HepG2 (cell line): ENCODE measurements at regions not wholly inside any gene's neighbourhood (a gene's known extent, or its start where the extent isn't known, plus 50 kb on each side); places are given as distances from the start of the nearest gene placed in this dataset.

Experiments
- ATAC-seq: fragments of 200-7000 bp; cut with Tn5 transposase; 3 replicates; pipeline ENCODE4 v1.9.1; 2020; ENCODE audit warnings: mild to moderate bottlenecking, moderate library complexity
- BruUV-seq: library from RNA; stranded (reverse); fragments of 400-500 nt; replicated peaks from 2 replicates; lab custom pipeline; 2021; lab: Mats Ljungman, UMichigan
- CTCF ChIA-PET: fragments of 300-600 bp; formaldehyde crosslinking; extraction: SDS; loops from one replicate; lab custom pipeline; 2021; ENCODE audit warnings: low total read pairs, inconsistent platforms, low intra/inter-chr PET ratio; lab: Yijun Ruan, JAX
- POLR2A ChIA-PET: fragments of 350-600 bp; sonication (Branson Sonifier 250); formaldehyde crosslinking; loops from one replicate; lab custom pipeline; 2020; ENCODE audit warnings: antibody characterized with exemption, inconsistent platforms; lab: Yijun Ruan, JAX
- DNase-seq: peaks from one replicate; pipeline ENCODE4 v3.0.0-alpha.2; 2015; ENCODE audit warnings: low spot score
- FAIRE-seq: peaks from 3 replicates; lab custom pipeline; 2011; peaks lifted over from hg19 to GRCh38; lab: Jason Lieb, UNC
- H2AFZ ChIP-seq: one replicate; pipeline ENCODE4 v1.6.1; 2011; ENCODE audit warnings: low read length, inconsistent platforms
- H3K27ac ChIP-seq: fragments of 300-600 bp; 3 replicates; pipeline ENCODE4 v1.8.0; 2011; ENCODE audit warnings: mixed run types, mild to moderate bottlenecking, mixed read lengths, low read length, inconsistent platforms; ENCODE audit not compliant: insufficient read depth; ENCODE audit errors: extremely low read length
- H3K27me3 ChIP-seq, 2 experiments: fragments of 200-600 bp in 1 of 2; 2 replicates in 1 of 2; 3 replicates in 1 of 2; pipeline versions ENCODE4 v1.6.0 to v1.8.0; 2011; ENCODE audit warnings: low read length in 2 of 2, mild to moderate bottlenecking in 2 of 2, moderate library complexity in 2 of 2, inconsistent platforms in 1 of 2; ENCODE audit not compliant: insufficient read depth in 2 of 2, control insufficient read depth in 1 of 2
- H3K36me3 ChIP-seq, 2 experiments: fragments of 200-600 bp in 1 of 2; replicated peaks in 1 of 2; 2 replicates in 1 of 2; 3 replicates in 1 of 2; pipeline versions ENCODE4 v1.5.1 to v1.8.0; 2011; ENCODE audit warnings: low read length in 2 of 2, inconsistent platforms in 1 of 2; ENCODE audit not compliant: insufficient read depth in 2 of 2, control insufficient read depth in 1 of 2
- H3K4me1 ChIP-seq: 2 replicates; pipeline ENCODE4 v1.5.1; 2012; ENCODE audit warnings: low read length, inconsistent platforms; ENCODE audit not compliant: insufficient read depth
- H3K4me2 ChIP-seq: 2 replicates; pipeline ENCODE4 v1.6.0; 2011; ENCODE audit warnings: low read depth, low read length, inconsistent platforms
- H3K4me3 ChIP-seq, 3 experiments: fragments of 200-600 bp in 1 of 3; sonication (generic), shearing (Covaris generic) in 1 of 3; replicated peaks in 1 of 3; 2 replicates each; pipeline ENCODE4 v1.5.1; 2011 to 2016; ENCODE audit warnings: low read length in 3 of 3, inconsistent platforms in 2 of 3, low read depth in 2 of 3, mild to moderate bottlenecking in 2 of 3, control low read depth in 1 of 3, mixed read lengths in 1 of 3; ENCODE audit not compliant: insufficient read depth in 1 of 3
- H3K79me2 ChIP-seq: one replicate; pipeline ENCODE4 v1.6.1; 2011; ENCODE audit warnings: low read length, inconsistent platforms; ENCODE audit not compliant: insufficient read depth
- H3K9ac ChIP-seq: 2 replicates; pipeline ENCODE4 v1.6.0; 2011; ENCODE audit warnings: mild to moderate bottlenecking, low read depth, low read length, inconsistent platforms; ENCODE audit not compliant: insufficient read depth
- H3K9me3 ChIP-seq: 2 replicates; pipeline ENCODE4 v1.5.1; 2012; ENCODE audit warnings: mild to moderate bottlenecking, low read length
- H4K20me1 ChIP-seq: 2 replicates; pipeline ENCODE4 v1.6.0; 2011; ENCODE audit warnings: inconsistent platforms, mild to moderate bottlenecking, low read length, moderate library complexity; ENCODE audit not compliant: insufficient read depth
- CBFB ChIP-seq: sonication (generic); formaldehyde crosslinking; IDR thresholded peaks from 2 replicates; pipeline ENCODE4 v1.4.0; 2020; ENCODE audit warnings: missing genetic modification reagents
- KLF16 ChIP-seq, 2 experiments: sonication (generic) in 1 of 2; formaldehyde crosslinking in 1 of 2; IDR thresholded peaks; 2 replicates each; pipeline versions ENCODE4 v1.6.1 to v1.8.0; 2016 to 2023; ENCODE audit warnings: missing genetic modification reagents in 2 of 2, missing compliant biosample characterization in 1 of 2
- MTF1 ChIP-seq: sonication (generic); formaldehyde crosslinking; IDR thresholded peaks from 2 replicates; pipeline ENCODE4 v1.5.0; 2020; ENCODE audit warnings: missing genetic modification reagents
- NR2C2 ChIP-seq: sonication (generic); formaldehyde crosslinking; IDR thresholded peaks from 2 replicates; pipeline ENCODE4 v1.4.0; 2020; ENCODE audit warnings: missing genetic modification reagents, mild to moderate bottlenecking, moderate library complexity, borderline replicate concordance
- TGIF2 ChIP-seq: IDR thresholded peaks from 2 replicates; pipeline ENCODE4 v1.6.1; 2016; ENCODE audit warnings: control low read depth, missing compliant biosample characterization
- ZNF614 ChIP-seq: IDR thresholded peaks from 2 replicates; pipeline ENCODE4 v1.6.1; 2018; ENCODE audit warnings: missing biosample characterization, missing genetic modification reagents, inconsistent platforms, borderline replicate concordance
- ZNF773 ChIP-seq: sonication (generic); formaldehyde crosslinking; IDR thresholded peaks from 2 replicates; pipeline ENCODE4 v1.4.0; 2020; ENCODE audit warnings: missing genetic modification reagents, borderline replicate concordance
- in situ Hi-C: cut with HindIII; loops from 2 replicates; pipeline ENCODE4 v1.10.0; 2017; ENCODE audit warnings: low pct_unique_long_range_greater_than_20kb; ENCODE audit not compliant: extremely low pct_ligation_motif_present
- intact Hi-C: fragments of 100-400 bp; cut with micrococcal nuclease; formaldehyde crosslinking; loops from one replicate; pipeline ENCODE4 v1.10.0; 2022; ENCODE audit not compliant: unreplicated experiment
- TF ChIP-seq, protein P1 (sequence below): sonication (generic); formaldehyde crosslinking; IDR thresholded peaks from 2 replicates; pipeline ENCODE4 v1.5.1; 2020; ENCODE audit warnings: mild to moderate bottlenecking, moderate library complexity, missing genetic modification reagents
- TF ChIP-seq, protein P2 (sequence below): sonication (generic); formaldehyde crosslinking; IDR thresholded peaks from 2 replicates; pipeline ENCODE4 v1.5.1; 2020; ENCODE audit warnings: missing genetic modification reagents, mild to moderate bottlenecking, borderline replicate concordance
- TF ChIP-seq, protein P3 (sequence below): IDR thresholded peaks from 2 replicates; pipeline ENCODE4 v1.6.1; 2016
- TF ChIP-seq, protein P4 (sequence below): sonication (generic); formaldehyde crosslinking; IDR thresholded peaks from 2 replicates; pipeline ENCODE4; 2020; ENCODE audit warnings: missing genetic modification reagents, mild to moderate bottlenecking, borderline replicate concordance
- TF ChIP-seq, protein P5 (sequence below): sonication (generic); formaldehyde crosslinking; IDR thresholded peaks from 2 replicates; pipeline ENCODE4 v1.5.1; 2020; ENCODE audit warnings: mild to moderate bottlenecking, missing genetic modification reagents, moderate library complexity
- TF ChIP-seq, protein P6 (sequence below): sonication (generic); formaldehyde crosslinking; IDR thresholded peaks from 2 replicates; pipeline ENCODE4 v1.5.1; 2020; ENCODE audit warnings: missing genetic modification reagents, mild to moderate bottlenecking, borderline replicate concordance

DNA sequence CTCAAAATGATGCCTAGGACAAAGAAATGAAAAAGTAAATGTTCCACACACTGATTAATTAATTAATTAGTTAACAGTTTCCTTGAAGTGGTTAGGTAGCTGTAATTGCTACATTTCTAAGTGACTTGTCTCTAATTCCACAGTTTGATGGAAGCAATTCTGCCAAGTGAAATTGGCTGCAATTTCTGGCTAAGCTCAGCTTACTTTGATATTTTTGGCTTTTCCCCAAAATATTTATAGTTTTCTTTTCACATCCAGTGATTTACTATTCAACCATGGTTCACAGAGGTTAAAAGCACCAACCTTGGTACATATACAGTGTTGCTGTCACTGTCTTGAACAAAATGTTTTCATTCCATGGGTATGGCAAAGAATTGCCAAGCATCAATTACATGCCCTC, 459.5 kb upstream of the CDH20 start:
- no peak overlapping the region for H3K4me2 ChIP-seq
- BruUV-seq = no TSS peak
- H2AFZ ChIP-seq = no peak overlapping the region
- FAIRE-seq (no peak), ATAC-seq (no peak), DNase-seq (no peak)
- H3K4me1 ChIP-seq = no peaks in the 10 kb centered on the region
- H3K4me3 ChIP-seq = no peak overlapping the region
- in situ Hi-C loops (no loop called here), intact Hi-C loops (no loop called here)
- no peak overlapping the region for H3K27ac ChIP-seq
- H3K27me3 ChIP-seq = no peaks in the 10 kb centered on the region
- ChIA-PET POLR2A (no interaction called here), CTCF (no interaction called here)
- H3K9ac ChIP-seq = no peak overlapping the region
- no peaks in the 10 kb centered on the region for H3K9me3 ChIP-seq
- no peaks in the 10 kb centered on the region for H3K79me2 ChIP-seq
- no peaks in the 10 kb centered on the region for H3K36me3 ChIP-seq
- no peaks in the 10 kb centered on the region for H4K20me1 ChIP-seq
- TF ChIP-seq, protein P1, sequence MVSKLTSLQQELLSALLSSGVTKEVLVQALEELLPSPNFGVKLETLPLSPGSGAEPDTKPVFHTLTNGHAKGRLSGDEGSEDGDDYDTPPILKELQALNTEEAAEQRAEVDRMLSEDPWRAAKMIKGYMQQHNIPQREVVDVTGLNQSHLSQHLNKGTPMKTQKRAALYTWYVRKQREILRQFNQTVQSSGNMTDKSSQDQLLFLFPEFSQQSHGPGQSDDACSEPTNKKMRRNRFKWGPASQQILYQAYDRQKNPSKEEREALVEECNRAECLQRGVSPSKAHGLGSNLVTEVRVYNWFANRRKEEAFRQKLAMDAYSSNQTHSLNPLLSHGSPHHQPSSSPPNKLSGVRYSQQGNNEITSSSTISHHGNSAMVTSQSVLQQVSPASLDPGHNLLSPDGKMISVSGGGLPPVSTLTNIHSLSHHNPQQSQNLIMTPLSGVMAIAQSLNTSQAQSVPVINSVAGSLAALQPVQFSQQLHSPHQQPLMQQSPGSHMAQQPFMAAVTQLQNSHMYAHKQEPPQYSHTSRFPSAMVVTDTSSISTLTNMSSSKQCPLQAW = no peak
- TF ChIP-seq, protein P2, sequence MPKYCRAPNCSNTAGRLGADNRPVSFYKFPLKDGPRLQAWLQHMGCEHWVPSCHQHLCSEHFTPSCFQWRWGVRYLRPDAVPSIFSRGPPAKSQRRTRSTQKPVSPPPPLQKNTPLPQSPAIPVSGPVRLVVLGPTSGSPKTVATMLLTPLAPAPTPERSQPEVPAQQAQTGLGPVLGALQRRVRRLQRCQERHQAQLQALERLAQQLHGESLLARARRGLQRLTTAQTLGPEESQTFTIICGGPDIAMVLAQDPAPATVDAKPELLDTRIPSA (CRISPR knock-in tag) = no peak
- TF ChIP-seq NR2C2 = no peak
- TF ChIP-seq, protein P3, sequence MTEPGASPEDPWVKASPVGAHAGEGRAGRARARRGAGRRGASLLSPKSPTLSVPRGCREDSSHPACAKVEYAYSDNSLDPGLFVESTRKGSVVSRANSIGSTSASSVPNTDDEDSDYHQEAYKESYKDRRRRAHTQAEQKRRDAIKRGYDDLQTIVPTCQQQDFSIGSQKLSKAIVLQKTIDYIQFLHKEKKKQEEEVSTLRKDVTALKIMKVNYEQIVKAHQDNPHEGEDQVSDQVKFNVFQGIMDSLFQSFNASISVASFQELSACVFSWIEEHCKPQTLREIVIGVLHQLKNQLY (CRISPR knock-in tag) = no peak
- TF ChIP-seq TGIF2 = no peak
- TF ChIP-seq, protein P4, sequence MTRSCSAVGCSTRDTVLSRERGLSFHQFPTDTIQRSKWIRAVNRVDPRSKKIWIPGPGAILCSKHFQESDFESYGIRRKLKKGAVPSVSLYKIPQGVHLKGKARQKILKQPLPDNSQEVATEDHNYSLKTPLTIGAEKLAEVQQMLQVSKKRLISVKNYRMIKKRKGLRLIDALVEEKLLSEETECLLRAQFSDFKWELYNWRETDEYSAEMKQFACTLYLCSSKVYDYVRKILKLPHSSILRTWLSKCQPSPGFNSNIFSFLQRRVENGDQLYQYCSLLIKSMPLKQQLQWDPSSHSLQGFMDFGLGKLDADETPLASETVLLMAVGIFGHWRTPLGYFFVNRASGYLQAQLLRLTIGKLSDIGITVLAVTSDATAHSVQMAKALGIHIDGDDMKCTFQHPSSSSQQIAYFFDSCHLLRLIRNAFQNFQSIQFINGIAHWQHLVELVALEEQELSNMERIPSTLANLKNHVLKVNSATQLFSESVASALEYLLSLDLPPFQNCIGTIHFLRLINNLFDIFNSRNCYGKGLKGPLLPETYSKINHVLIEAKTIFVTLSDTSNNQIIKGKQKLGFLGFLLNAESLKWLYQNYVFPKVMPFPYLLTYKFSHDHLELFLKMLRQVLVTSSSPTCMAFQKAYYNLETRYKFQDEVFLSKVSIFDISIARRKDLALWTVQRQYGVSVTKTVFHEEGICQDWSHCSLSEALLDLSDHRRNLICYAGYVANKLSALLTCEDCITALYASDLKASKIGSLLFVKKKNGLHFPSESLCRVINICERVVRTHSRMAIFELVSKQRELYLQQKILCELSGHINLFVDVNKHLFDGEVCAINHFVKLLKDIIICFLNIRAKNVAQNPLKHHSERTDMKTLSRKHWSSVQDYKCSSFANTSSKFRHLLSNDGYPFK = no peak
- TF ChIP-seq, protein P5, sequence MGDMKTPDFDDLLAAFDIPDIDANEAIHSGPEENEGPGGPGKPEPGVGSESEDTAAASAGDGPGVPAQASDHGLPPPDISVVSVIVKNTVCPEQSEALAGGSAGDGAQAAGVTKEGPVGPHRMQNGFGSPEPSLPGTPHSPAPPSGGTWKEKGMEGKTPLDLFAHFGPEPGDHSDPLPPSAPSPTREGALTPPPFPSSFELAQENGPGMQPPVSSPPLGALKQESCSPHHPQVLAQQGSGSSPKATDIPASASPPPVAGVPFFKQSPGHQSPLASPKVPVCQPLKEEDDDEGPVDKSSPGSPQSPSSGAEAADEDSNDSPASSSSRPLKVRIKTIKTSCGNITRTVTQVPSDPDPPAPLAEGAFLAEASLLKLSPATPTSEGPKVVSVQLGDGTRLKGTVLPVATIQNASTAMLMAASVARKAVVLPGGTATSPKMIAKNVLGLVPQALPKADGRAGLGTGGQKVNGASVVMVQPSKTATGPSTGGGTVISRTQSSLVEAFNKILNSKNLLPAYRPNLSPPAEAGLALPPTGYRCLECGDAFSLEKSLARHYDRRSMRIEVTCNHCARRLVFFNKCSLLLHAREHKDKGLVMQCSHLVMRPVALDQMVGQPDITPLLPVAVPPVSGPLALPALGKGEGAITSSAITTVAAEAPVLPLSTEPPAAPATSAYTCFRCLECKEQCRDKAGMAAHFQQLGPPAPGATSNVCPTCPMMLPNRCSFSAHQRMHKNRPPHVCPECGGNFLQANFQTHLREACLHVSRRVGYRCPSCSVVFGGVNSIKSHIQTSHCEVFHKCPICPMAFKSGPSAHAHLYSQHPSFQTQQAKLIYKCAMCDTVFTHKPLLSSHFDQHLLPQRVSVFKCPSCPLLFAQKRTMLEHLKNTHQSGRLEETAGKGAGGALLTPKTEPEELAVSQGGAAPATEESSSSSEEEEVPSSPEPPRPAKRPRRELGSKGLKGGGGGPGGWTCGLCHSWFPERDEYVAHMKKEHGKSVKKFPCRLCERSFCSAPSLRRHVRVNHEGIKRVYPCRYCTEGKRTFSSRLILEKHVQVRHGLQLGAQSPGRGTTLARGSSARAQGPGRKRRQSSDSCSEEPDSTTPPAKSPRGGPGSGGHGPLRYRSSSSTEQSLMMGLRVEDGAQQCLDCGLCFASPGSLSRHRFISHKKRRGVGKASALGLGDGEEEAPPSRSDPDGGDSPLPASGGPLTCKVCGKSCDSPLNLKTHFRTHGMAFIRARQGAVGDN (CRISPR knock-in tag) = no peak
- no peak for TF ChIP-seq ZNF614 (CRISPR knock-in tag)
- TF ChIP-seq KLF16 (CRISPR knock-in tag; IDR thresholded peaks at IDR 0.05) = no peak
- TF ChIP-seq ZNF773 (CRISPR knock-in tag) = no peak
- TF ChIP-seq, protein P6, sequence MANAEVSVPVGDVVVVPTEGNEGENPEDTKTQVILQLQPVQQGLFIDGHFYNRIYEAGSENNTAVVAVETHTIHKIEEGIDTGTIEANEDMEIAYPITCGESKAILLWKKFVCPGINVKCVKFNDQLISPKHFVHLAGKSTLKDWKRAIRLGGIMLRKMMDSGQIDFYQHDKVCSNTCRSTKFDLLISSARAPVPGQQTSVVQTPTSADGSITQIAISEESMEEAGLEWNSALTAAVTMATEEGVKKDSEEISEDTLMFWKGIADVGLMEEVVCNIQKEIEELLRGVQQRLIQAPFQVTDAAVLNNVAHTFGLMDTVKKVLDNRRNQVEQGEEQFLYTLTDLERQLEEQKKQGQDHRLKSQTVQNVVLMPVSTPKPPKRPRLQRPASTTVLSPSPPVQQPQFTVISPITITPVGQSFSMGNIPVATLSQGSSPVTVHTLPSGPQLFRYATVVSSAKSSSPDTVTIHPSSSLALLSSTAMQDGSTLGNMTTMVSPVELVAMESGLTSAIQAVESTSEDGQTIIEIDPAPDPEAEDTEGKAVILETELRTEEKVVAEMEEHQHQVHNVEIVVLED (CRISPR knock-in tag) = no peak
- TF ChIP-seq CBFB (CRISPR knock-in tag) = no peak
- no peak for TF ChIP-seq MTF1 (CRISPR knock-in tag)
